ENCODE measurements at regions not wholly inside any gene's neighbourhood (a gene's known extent, or its start where the extent isn't known, plus 50 kb on each side); places are given as distances from the start of the nearest gene placed in this dataset.

DNA sequence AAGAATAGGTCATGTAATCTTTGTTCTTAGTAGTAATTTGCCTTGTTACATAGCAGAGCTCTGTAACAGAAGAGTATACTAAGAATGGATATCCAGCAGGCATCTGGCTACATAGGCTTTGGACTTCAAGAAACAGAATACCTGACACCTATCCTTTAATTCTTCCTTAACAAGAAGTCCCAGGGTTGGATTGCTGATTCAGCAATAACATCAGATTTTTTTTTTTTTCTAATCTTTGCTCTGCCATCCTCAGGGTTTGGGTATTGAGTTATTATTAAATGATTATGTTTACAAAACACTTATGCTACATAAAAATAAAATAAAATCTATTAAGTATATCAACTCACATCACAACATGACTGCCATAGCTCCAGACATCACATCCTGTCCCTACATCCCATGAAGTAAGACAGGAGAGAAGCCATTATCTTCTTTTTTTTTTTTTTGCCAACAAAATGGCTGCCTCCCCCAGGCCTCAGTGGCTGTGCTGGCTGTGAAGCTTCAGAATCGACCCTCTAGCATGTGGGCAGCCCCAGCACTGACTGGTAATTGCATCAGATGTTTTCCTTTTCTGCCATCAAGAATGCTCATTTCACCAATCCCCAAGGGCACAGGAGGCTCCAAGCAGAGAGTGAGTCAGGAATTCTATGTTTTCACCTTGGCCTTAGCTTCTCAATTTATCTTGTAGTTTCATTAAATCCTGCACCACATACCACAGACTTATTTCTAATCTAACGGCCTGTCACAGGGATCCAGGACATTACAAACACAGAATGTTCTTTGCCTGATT is 186.2 kb downstream of the DICER1 start:
- Histone ChIP-seq H3K9me3 (no peaks in the 10 kb centered on the region), H3K4me3 (no peak overlapping the region), H3K4me1 (no peaks in the 10 kb centered on the region), H3K27me3 (no peaks in the 10 kb centered on the region), H3K36me3 (no peaks in the 10 kb centered on the region), H3K27ac (no peak overlapping the region)
- DNase-seq: no peak
- intact Hi-C loops (cut with DNase I): no loop called here
- TF ChIP-seq, protein P1, sequence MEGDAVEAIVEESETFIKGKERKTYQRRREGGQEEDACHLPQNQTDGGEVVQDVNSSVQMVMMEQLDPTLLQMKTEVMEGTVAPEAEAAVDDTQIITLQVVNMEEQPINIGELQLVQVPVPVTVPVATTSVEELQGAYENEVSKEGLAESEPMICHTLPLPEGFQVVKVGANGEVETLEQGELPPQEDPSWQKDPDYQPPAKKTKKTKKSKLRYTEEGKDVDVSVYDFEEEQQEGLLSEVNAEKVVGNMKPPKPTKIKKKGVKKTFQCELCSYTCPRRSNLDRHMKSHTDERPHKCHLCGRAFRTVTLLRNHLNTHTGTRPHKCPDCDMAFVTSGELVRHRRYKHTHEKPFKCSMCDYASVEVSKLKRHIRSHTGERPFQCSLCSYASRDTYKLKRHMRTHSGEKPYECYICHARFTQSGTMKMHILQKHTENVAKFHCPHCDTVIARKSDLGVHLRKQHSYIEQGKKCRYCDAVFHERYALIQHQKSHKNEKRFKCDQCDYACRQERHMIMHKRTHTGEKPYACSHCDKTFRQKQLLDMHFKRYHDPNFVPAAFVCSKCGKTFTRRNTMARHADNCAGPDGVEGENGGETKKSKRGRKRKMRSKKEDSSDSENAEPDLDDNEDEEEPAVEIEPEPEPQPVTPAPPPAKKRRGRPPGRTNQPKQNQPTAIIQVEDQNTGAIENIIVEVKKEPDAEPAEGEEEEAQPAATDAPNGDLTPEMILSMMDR (IDR thresholded peaks at IDR 0.05): no peak
- no peak for ATAC-seq

DNA sequence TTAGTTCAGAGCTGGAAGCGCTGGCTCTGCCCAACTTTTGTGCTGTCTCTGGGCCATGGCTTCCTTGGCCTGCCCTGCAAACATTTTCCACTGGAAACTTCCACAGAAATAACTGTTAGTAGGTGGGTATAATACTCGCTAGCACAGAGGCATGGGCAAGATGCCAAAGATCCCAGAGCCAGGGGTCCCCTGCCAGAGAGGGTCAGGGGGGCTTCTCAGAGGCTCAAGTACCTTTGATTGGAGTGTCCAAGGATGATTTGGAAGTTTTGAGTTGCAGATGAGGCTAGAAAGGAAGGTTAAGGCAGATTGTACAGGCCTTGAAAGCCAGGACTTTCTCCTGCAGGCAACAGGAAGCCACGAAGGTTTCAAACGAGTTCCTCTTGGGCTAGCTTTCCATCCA is 187.6 kb downstream of the DICER1 start:
- Histone ChIP-seq H3K9me3 (no peaks in the 10 kb centered on the region), H3K4me1 (no peaks in the 10 kb centered on the region), H3K4me3 (no peak overlapping the region), H3K36me3 (no peaks in the 10 kb centered on the region), H3K27ac (no peak overlapping the region), H3K27me3 (no peaks in the 10 kb centered on the region)
- DNase-seq (no peak), ATAC-seq (no peak)
- TF ChIP-seq, protein P1 (IDR thresholded peaks at IDR 0.05): no peak
- intact Hi-C loops (cut with DNase I): no loop called here

DNA sequence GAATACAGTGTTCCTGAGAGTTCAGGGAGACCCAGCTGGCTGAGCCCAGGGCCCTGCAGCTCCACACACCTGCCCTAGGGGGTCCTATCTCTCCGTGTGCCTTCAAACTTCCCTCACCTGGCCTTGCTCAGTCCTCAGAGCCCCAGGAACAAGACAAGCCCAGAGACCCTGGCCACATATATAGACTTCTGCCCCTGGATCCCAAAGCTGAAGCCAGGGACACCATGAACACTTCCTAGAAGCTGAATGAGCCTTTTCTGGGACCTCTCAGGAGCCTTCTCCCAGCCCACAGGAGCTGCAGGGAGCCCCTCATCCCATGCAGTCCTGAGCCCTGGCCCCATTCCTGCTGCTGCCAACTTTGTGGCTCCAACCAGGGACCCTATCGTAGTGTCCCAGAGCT is 190.5 kb downstream of the DICER1 start:
- Histone ChIP-seq H3K27me3 (no peaks in the 10 kb centered on the region), H3K36me3 (no peaks in the 10 kb centered on the region), H3K4me1 (no peaks in the 10 kb centered on the region), H3K27ac (no peak overlapping the region), H3K4me3 (no peak overlapping the region), H3K9me3 (no peaks in the 10 kb centered on the region)
- DNase-seq: no peak
- no peak for ATAC-seq
- intact Hi-C loops (cut with DNase I): no loop called here
- TF ChIP-seq, protein P1 (IDR thresholded peaks at IDR 0.05): no peak

DNA sequence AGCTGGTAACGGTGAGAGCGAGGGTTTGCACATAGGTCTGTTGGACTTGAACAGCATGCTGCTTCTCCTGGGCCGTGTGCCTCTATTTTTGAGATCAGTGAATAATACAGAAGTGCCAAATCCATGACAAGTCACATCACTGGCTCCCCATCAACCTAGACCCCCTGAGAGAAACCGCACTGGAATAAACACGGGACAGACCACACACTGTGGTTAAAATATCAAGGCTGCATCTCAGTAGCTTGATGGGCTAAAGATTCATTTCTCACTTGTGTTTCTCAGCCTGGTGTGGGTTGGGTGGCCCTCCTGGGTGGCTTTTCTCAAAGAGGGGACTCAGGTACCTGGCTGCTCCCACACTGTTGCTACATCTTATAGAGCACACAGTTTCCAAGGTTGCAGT is 191.0 kb downstream of the DICER1 start:
- intact Hi-C loops (cut with DNase I): no loop called here
- Histone ChIP-seq H3K36me3 (no peaks in the 10 kb centered on the region), H3K4me1 (no peaks in the 10 kb centered on the region), H3K27ac (no peak overlapping the region), H3K9me3 (no peaks in the 10 kb centered on the region), H3K27me3 (no peaks in the 10 kb centered on the region), H3K4me3 (no peak overlapping the region)
- ATAC-seq (no peak), DNase-seq (no peak)
- TF ChIP-seq, protein P1 (IDR thresholded peaks at IDR 0.05): no peak

DNA sequence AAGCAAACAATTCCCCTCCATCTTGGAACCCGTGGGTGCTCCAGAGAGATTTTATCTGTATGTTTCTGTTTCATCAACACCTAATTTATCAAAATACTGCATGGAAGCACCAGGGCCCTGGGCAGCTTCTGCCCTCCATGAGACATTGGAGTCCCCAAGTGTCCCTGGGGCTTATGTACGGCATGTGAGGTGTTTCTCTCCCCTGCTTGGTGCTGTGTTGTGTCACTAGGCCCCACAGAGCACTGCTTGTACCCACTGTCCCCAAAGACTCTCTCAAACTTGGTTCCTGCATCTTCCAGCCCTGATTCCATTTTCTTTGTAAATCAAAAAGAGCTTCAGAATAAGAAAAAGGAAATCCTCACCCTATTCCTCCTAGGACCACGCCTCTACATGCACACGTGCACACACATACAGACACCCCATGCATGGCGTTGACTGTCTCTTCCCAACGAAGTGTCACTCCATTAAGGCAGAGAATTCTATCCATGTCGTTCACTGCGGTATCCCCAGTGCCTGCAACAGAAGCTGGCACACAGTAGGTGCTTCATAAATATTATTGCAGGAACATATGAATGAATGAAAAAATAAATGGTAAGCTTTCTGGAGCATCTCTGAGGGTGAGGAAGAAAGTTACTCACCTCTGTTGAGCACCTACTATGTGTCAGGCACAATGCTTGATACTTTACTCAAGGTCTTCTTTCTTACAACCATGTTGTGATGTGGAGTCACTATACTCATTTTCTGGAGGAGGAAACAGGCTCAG is 191.6 kb downstream of the DICER1 start:
- H3K36me3 ChIP-seq: no peaks in the 10 kb centered on the region
- intact Hi-C loops (cut with DNase I): no loop called here
- H3K27ac ChIP-seq: no peak overlapping the region
- TF ChIP-seq, protein P1 (IDR thresholded peaks at IDR 0.05): no peak
- no peaks in the 10 kb centered on the region for H3K4me1 ChIP-seq
- no peak for DNase-seq
- H3K9me3 ChIP-seq: no peaks in the 10 kb centered on the region
- no peak overlapping the region for H3K4me3 ChIP-seq
- H3K27me3 ChIP-seq: no peaks in the 10 kb centered on the region
- no peak for ATAC-seq
